IMR-90 (cell line): ENCODE measurements at regions not wholly inside any gene's neighbourhood (a gene's known extent, or its start where the extent isn't known, plus 50 kb on each side); places are given as distances from the start of the nearest gene placed in this dataset.
"Not testable (repeated sequence)": the region's sequence is repeated elsewhere in the genome, so short reads cannot be mapped to it uniquely, and the experiment has no call there.

Experiments
- ATAC-seq: fragments of 200-7000 bp; cut with Tn5 transposase; 2 replicates; pipeline ENCODE4 v1.9.1; 2020; ENCODE audit warnings: low read depth, mild to moderate bottlenecking, moderate library complexity
- BruUV-seq: library from RNA; stranded (reverse); fragments of 400-500 nt; replicated peaks from 2 replicates; lab custom pipeline; 2021; lab: Mats Ljungman, UMichigan
- CTCF ChIA-PET: fragments of 300-600 bp; formaldehyde crosslinking; extraction: SDS; loops from one replicate; lab custom pipeline; 2021; ENCODE audit warnings: antibody characterized with exemption; lab: Yijun Ruan, JAX
- POLR2A ChIA-PET: fragments of 300-600 bp; sonication (Branson Sonifier 250); formaldehyde crosslinking; loops from one replicate; lab custom pipeline; 2022; ENCODE audit warnings: antibody characterized with exemption; ENCODE audit not compliant: unreplicated experiment; lab: Charles Lee
- DNase-seq: peaks from one replicate; pipeline ENCODE4 v3.0.0; 2013
- H2AFZ ChIP-seq: replicated peaks from 2 replicates; pipeline ENCODE3; 2013; ENCODE audit warnings: low read length, mild to moderate bottlenecking; ENCODE audit not compliant: poor library complexity
- H2AK5ac ChIP-seq: 2 replicates; pipeline ENCODE4 v1.6.1; 2013; ENCODE audit warnings: low read depth, low read length, inconsistent platforms
- H2AK9ac ChIP-seq: replicated peaks from 2 replicates; pipeline ENCODE3; 2013; ENCODE audit warnings: mild to moderate bottlenecking, low read depth, low read length, moderate library complexity; ENCODE audit not compliant: poor library complexity
- H2BK120ac ChIP-seq: 2 replicates; pipeline ENCODE4 v1.6.1; 2013; ENCODE audit warnings: low read depth, low read length, inconsistent platforms
- H2BK15ac ChIP-seq: 3 replicates; pipeline ENCODE4 v1.6.1; 2013; ENCODE audit warnings: low read depth, low read length, inconsistent platforms
- H2BK20ac ChIP-seq: 2 replicates; pipeline ENCODE4 v1.6.1; 2013; ENCODE audit warnings: low read depth, mild to moderate bottlenecking, inconsistent platforms, low read length, moderate library complexity
- H2BK5ac ChIP-seq: 2 replicates; pipeline ENCODE4 v1.6.1; 2013; ENCODE audit warnings: mild to moderate bottlenecking, low read depth, low read length, inconsistent platforms; ENCODE audit not compliant: poor library complexity, severe bottlenecking
- H3K14ac ChIP-seq: replicated peaks from 2 replicates; pipeline ENCODE4 v1.6.1; 2013; ENCODE audit warnings: low read depth, low read length, inconsistent platforms
- H3K18ac ChIP-seq: 2 replicates; pipeline ENCODE4 v1.6.1; 2013; ENCODE audit warnings: low read depth, low read length, control low read depth
- H3K23ac ChIP-seq: 2 replicates; pipeline ENCODE4 v1.6.1; 2013; ENCODE audit warnings: low read depth, low read length, inconsistent platforms
- H3K27ac ChIP-seq: 2 replicates; pipeline ENCODE4 v1.5.1; 2013; ENCODE audit warnings: mild to moderate bottlenecking, control low read depth, low read length; ENCODE audit not compliant: insufficient read depth
- H3K27me3 ChIP-seq: 2 replicates; pipeline ENCODE4 v1.6.1; 2013; ENCODE audit warnings: low read length; ENCODE audit not compliant: control insufficient read depth, insufficient read depth
- H3K36me3 ChIP-seq: 2 replicates; pipeline ENCODE4 v1.6.1; 2013; ENCODE audit warnings: low read length, mixed read lengths; ENCODE audit not compliant: control insufficient read depth, insufficient read depth
- H3K4ac ChIP-seq: 2 replicates; pipeline ENCODE4 v1.6.1; 2013; ENCODE audit warnings: low read depth, low read length, inconsistent platforms
- H3K4me1 ChIP-seq: 2 replicates; pipeline ENCODE4 v1.6.1; 2013; ENCODE audit warnings: low read length, mixed read lengths; ENCODE audit not compliant: control insufficient read depth, insufficient read depth
- H3K4me2 ChIP-seq: 2 replicates; pipeline ENCODE4 v1.6.1; 2013; ENCODE audit warnings: low read depth, mild to moderate bottlenecking, control low read depth, low read length, moderate library complexity
- H3K4me3 ChIP-seq: 2 replicates; pipeline ENCODE4 v1.5.1; 2013; ENCODE audit warnings: low read depth, mild to moderate bottlenecking, control low read depth, low read length, moderate library complexity; ENCODE audit not compliant: insufficient read depth
- H3K56ac ChIP-seq: 2 replicates; pipeline ENCODE4 v1.6.1; 2013; ENCODE audit warnings: low read length, inconsistent platforms; ENCODE audit not compliant: insufficient read depth; ENCODE audit errors: extremely low read depth
- H3K79me1 ChIP-seq, 2 experiments: 2 replicates each; pipeline ENCODE4 v1.6.1; 2013; ENCODE audit warnings: low read length in 2 of 2, inconsistent platforms in 1 of 2, low read depth in 1 of 2
- H3K9ac ChIP-seq: 2 replicates; pipeline ENCODE4 v1.6.1; 2013; ENCODE audit warnings: low read depth, low read length, control low read depth
- H3K9me1 ChIP-seq: 2 replicates; pipeline ENCODE4 v1.6.1; 2013; ENCODE audit warnings: low read length, inconsistent platforms; ENCODE audit not compliant: insufficient read depth
- H3K9me3 ChIP-seq: 2 replicates; pipeline ENCODE4 v1.6.1; 2013; ENCODE audit warnings: low read length; ENCODE audit not compliant: control insufficient read depth, insufficient read depth
- H4K20me1 ChIP-seq: 2 replicates; pipeline ENCODE4 v1.6.1; 2013; ENCODE audit warnings: low read length, inconsistent platforms; ENCODE audit not compliant: insufficient read depth
- H4K5ac ChIP-seq: 2 replicates; pipeline ENCODE4 v1.6.1; 2013; ENCODE audit warnings: mild to moderate bottlenecking, low read depth, low read length, control low read depth
- H4K8ac ChIP-seq, 2 experiments: 2 replicates each; pipeline ENCODE4 v1.6.1; 2013; ENCODE audit warnings: low read depth in 2 of 2, low read length in 2 of 2, control low read depth in 1 of 2, inconsistent platforms in 1 of 2
- H4K91ac ChIP-seq: 2 replicates; pipeline ENCODE4 v1.6.1; 2013; ENCODE audit warnings: low read depth, low read length, inconsistent platforms; ENCODE audit not compliant: insufficient read depth
- WGBS, 2 experiments: methylation state at CpG; one replicate each; pipeline versions ENCODE4 v1.1.5 to v1.1.7; 2013; ENCODE audit warnings: missing lambda C conversion rate in 2 of 2; ENCODE audit not compliant: insufficient read length in 1 of 2; ENCODE audit errors: extremely low coverage in 2 of 2; 5-methylcytosine and 5-hydroxymethylcytosine counted together
- dilution Hi-C: fragments of 300-500 bp; cut with HindIII; formaldehyde crosslinking; loops from one replicate; pipeline ENCODE4 v1.14.3; 2018; ENCODE audit warnings: low sequenced_read_pairs; ENCODE audit not compliant: unreplicated experiment
- in situ Hi-C: fragments of 300-500 bp; cut with MboI; formaldehyde crosslinking; loops from 3 replicates; pipeline ENCODE4 v1.14.3; 2019; ENCODE audit warnings: low sequenced_read_pairs, inconsistent platforms, mixed read lengths
- intact Hi-C: fragments of 100-400 bp; cut with micrococcal nuclease; formaldehyde crosslinking; loops from 2 replicates; pipeline ENCODE4 v1.10.0; 2022

- CTCF ChIA-PET = interaction anchor here (0.6 to 1.1 kb wide), 2 partner anchors 44 to 1099 kb away, joined by 3 read pairs; no protein-coding TSS in a partner anchor
- dilution Hi-C loops, H3K4me1 ChIP-seq, H2BK120ac ChIP-seq, BruUV-seq, H3K18ac ChIP-seq, H3K4ac ChIP-seq, H3K4me3 ChIP-seq, intact Hi-C loops, H4K91ac ChIP-seq, H3K4me2 ChIP-seq, H2BK15ac ChIP-seq, H3K79me1 ChIP-seq, H4K5ac ChIP-seq, H2AK9ac ChIP-seq, H2AK5ac ChIP-seq, ATAC-seq, H3K56ac ChIP-seq, H3K23ac ChIP-seq, H3K9ac ChIP-seq, H2BK20ac ChIP-seq, H3K9me1 ChIP-seq, in situ Hi-C loops, H3K14ac ChIP-seq, H3K36me3 ChIP-seq, H4K8ac ChIP-seq, H2AFZ ChIP-seq, POLR2A ChIA-PET, DNase-seq, H3K27ac ChIP-seq, H3K9me3 ChIP-seq, H2BK5ac ChIP-seq, H4K20me1 ChIP-seq: not testable (repeated sequence)
- H3K27me3 ChIP-seq = peaks cover 31% of the 10 kb centered on the region
- WGBS, 2 experiments = no CpG with 5 or more reads among the region's 3 CpGs
These were observed 230.2 kb downstream of the OPA1 start for GRCh38 chr3:193823213-193823605.
